ENCODE measurements at regions not wholly inside any gene's neighbourhood (a gene's known extent, or its start where the extent isn't known, plus 50 kb on each side); places are given as distances from the start of the nearest gene placed in this dataset.

DNA sequence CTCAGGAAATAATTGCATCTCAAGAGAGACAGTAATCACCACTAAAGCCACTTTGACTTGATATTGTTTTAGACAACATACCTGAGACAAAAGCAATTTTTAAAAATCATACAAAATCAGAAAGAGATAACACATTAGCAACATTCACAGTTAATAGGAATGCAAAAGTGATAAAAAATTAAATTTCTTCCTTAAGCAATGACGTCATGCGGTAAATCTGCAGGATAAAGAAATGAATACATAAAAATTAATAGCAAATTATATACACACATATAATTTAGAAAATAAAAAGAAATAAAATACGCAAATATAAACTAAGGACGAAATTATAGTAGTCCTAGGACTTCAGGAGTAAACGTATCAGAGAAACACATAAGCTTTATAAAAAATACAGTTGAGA is 866.5 kb upstream of the PRKX start:
- TF ChIP-seq, protein P1, sequence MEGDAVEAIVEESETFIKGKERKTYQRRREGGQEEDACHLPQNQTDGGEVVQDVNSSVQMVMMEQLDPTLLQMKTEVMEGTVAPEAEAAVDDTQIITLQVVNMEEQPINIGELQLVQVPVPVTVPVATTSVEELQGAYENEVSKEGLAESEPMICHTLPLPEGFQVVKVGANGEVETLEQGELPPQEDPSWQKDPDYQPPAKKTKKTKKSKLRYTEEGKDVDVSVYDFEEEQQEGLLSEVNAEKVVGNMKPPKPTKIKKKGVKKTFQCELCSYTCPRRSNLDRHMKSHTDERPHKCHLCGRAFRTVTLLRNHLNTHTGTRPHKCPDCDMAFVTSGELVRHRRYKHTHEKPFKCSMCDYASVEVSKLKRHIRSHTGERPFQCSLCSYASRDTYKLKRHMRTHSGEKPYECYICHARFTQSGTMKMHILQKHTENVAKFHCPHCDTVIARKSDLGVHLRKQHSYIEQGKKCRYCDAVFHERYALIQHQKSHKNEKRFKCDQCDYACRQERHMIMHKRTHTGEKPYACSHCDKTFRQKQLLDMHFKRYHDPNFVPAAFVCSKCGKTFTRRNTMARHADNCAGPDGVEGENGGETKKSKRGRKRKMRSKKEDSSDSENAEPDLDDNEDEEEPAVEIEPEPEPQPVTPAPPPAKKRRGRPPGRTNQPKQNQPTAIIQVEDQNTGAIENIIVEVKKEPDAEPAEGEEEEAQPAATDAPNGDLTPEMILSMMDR (IDR thresholded peaks at IDR 0.05), result no peak
- no peak for TF ChIP-seq POLR2A (IDR thresholded peaks at IDR 0.05)
